Spleen (tissue), 7 donors: ENCODE measurements at regions not wholly inside any gene's neighbourhood (a gene's known extent, or its start where the extent isn't known, plus 50 kb on each side); places are given as distances from the start of the nearest gene placed in this dataset.

Experiments
- POLR2A ChIP-seq, 3 donors: fragments of 450-650 bp; IDR thresholded peaks; one replicate each; pipeline ENCODE4 v1.5.1; 2017; ENCODE audit warnings: antibody characterized with exemption in 3 of 3, mild to moderate bottlenecking in 1 of 3
- POLR2AphosphoS5 ChIP-seq, 3 donors: sonication (generic); formaldehyde crosslinking; IDR thresholded peaks; one replicate each; pipeline ENCODE4 v1.5.1; 2017; ENCODE audit warnings: antibody characterized with exemption in 3 of 3
- TF ChIP-seq, protein P1 (sequence below), 11 experiments: fragments of 200-600 bp in 7 of 11; fragments of 450-650 bp in 4 of 11; sonication (generic) in 4 of 11; IDR thresholded peaks in 8 of 11; conservative IDR thresholded peaks in 3 of 11; 1 replicate in 7 of 11; 2 replicates in 4 of 11; pipeline versions ENCODE4 v1.4.0 to v1.8.0; 2016 to 2021; ENCODE audit warnings: antibody characterized with exemption in 11 of 11, inconsistent platforms in 4 of 11, mild to moderate bottlenecking in 1 of 11
- donor health status: DM: no; HTN: no; CAD: no; lungs with moderate emphysema.
- donor health status: DM: no; HTN: no; CAD: no.
- donor health status: DM: no; HTN: no; CAD: no.

DNA sequence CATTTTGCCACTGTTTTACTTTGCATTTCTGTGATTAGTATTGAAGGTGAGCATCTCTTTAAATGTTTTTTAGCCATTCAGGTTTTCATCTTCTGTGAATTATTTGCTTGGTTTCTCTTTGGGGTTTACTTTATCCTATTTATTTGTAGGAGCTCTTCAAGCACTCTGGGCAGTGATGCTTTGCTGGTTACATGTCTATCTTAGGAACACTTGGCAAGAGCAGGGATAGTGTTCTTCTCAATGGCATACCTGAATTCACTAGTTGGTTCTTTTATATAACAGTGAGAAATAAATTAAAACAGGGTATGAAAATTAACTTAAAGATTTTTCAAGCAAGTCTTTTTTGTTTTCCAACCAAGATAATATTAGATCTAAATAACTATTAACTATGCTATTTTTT lies 119.7 kb upstream of the BACH2 start:
- TF ChIP-seq, protein P1, sequence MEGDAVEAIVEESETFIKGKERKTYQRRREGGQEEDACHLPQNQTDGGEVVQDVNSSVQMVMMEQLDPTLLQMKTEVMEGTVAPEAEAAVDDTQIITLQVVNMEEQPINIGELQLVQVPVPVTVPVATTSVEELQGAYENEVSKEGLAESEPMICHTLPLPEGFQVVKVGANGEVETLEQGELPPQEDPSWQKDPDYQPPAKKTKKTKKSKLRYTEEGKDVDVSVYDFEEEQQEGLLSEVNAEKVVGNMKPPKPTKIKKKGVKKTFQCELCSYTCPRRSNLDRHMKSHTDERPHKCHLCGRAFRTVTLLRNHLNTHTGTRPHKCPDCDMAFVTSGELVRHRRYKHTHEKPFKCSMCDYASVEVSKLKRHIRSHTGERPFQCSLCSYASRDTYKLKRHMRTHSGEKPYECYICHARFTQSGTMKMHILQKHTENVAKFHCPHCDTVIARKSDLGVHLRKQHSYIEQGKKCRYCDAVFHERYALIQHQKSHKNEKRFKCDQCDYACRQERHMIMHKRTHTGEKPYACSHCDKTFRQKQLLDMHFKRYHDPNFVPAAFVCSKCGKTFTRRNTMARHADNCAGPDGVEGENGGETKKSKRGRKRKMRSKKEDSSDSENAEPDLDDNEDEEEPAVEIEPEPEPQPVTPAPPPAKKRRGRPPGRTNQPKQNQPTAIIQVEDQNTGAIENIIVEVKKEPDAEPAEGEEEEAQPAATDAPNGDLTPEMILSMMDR (IDR thresholded peaks at IDR 0.05 in 8 of 11, conservative IDR thresholded peaks at IDR 0.05 in 3 of 11): no peak
- TF ChIP-seq POLR2A (IDR thresholded peaks at IDR 0.05): no peak
- TF ChIP-seq POLR2AphosphoS5 (IDR thresholded peaks at IDR 0.05): no peak
